ENCODE measurements at regions not wholly inside any gene's neighbourhood (a gene's known extent, or its start where the extent isn't known, plus 50 kb on each side); places are given as distances from the start of the nearest gene placed in this dataset.

- TF ChIP-seq POLR2A (IDR thresholded peaks at IDR 0.05; ENCODE audit: low read length) (no peak), GATA1 (IDR thresholded peaks at IDR 0.05; ENCODE audit: low read depth, low read length) (no peak)
These were observed 113.4 kb upstream of the CCDC68 start for GRCh38 chr18:55072698-55073097.
